ENCODE measurements at regions not wholly inside any gene's neighbourhood (a gene's known extent, or its start where the extent isn't known, plus 50 kb on each side); places are given as distances from the start of the nearest gene placed in this dataset.
"Not testable (repeated sequence)": the region's sequence is repeated elsewhere in the genome, so short reads cannot be mapped to it uniquely, and the experiment has no call there.

GRCh38 chrY:7781501-7781900 lies 869.9 kb upstream of the AMELY start:
- no peak overlapping the region for H3K27ac ChIP-seq
- no peaks in the 10 kb centered on the region for H3K27me3 ChIP-seq
- H3K4me1 ChIP-seq (ENCODE audit: low read depth): no peaks in the 10 kb centered on the region
- no peak for DNase-seq (ENCODE audit: low read depth in 1 of 2, low spot score in 1 of 2)
- no peaks in the 10 kb centered on the region for H3K9me3 ChIP-seq (ENCODE audit: low read depth)
- H3K4me3 ChIP-seq: no peak overlapping the region
- H3K36me3 ChIP-seq: no peaks in the 10 kb centered on the region
- no peak for TF ChIP-seq CTCF (IDR thresholded peaks at IDR 0.05; ENCODE audit: low read depth, low read length)

GRCh38 chrY:7775436-7775835 lies 863.9 kb upstream of the AMELY start:
- H3K4me3 ChIP-seq; H3K27ac ChIP-seq; H3K4me1 ChIP-seq (ENCODE audit: low read depth); DNase-seq (ENCODE audit: low read depth in 1 of 2, low spot score in 1 of 2); H3K9me3 ChIP-seq (ENCODE audit: low read depth); H3K27me3 ChIP-seq; H3K36me3 ChIP-seq: not testable (repeated sequence)

GRCh38 chrY:7771771-7772170 lies 860.2 kb upstream of the AMELY start:
- no peaks in the 10 kb centered on the region for H3K27me3 ChIP-seq
- TF ChIP-seq CTCF (IDR thresholded peaks at IDR 0.05; ENCODE audit: low read depth, low read length): no peak
- DNase-seq (ENCODE audit: low read depth in 1 of 2, low spot score in 1 of 2): no peak
- H3K4me3 ChIP-seq: no peak overlapping the region
- no peaks in the 10 kb centered on the region for H3K9me3 ChIP-seq (ENCODE audit: low read depth)
- H3K36me3 ChIP-seq: no peaks in the 10 kb centered on the region
- no peaks in the 10 kb centered on the region for H3K4me1 ChIP-seq (ENCODE audit: low read depth)
- H3K27ac ChIP-seq: no peak overlapping the region

- H3K4me1 ChIP-seq (ENCODE audit: low read depth): no peaks in the 10 kb centered on the region
- H3K9me3 ChIP-seq (ENCODE audit: low read depth): no peaks in the 10 kb centered on the region
- DNase-seq (ENCODE audit: low read depth in 1 of 2, low spot score in 1 of 2): peak in 1 of 2 donors; percentile 47
- H3K4me3 ChIP-seq: no peak overlapping the region
- H3K27ac ChIP-seq: no peak overlapping the region
- no peak for TF ChIP-seq CTCF (IDR thresholded peaks at IDR 0.05; ENCODE audit: low read depth, low read length)
- H3K27me3 ChIP-seq: no peaks in the 10 kb centered on the region
- H3K36me3 ChIP-seq: no peaks in the 10 kb centered on the region
Measured at GRCh38 chrY:7769790-7770375, 858.3 kb upstream of the AMELY start.

- Histone ChIP-seq H3K4me3 (no peak overlapping the region), H3K27ac (no peak overlapping the region), H3K9me3 (ENCODE audit: low read depth) (no peaks in the 10 kb centered on the region), H3K4me1 (ENCODE audit: low read depth) (no peaks in the 10 kb centered on the region), H3K36me3 (no peaks in the 10 kb centered on the region), H3K27me3 (no peaks in the 10 kb centered on the region)
- no peak for TF ChIP-seq CTCF (IDR thresholded peaks at IDR 0.05; ENCODE audit: low read depth, low read length)
- no peak for DNase-seq (ENCODE audit: low read depth in 1 of 2, low spot score in 1 of 2)
Measured at GRCh38 chrY:7768901-7769300, 857.3 kb upstream of the AMELY start.

GRCh38 chrY:7753711-7754110 lies 842.2 kb upstream of the AMELY start:
- Histone ChIP-seq H3K4me3 (no peak overlapping the region), H3K36me3 (no peaks in the 10 kb centered on the region), H3K9me3 (ENCODE audit: low read depth) (no peaks in the 10 kb centered on the region), H3K27me3 (no peaks in the 10 kb centered on the region), H3K4me1 (ENCODE audit: low read depth) (no peaks in the 10 kb centered on the region), H3K27ac (no peak overlapping the region)
- TF ChIP-seq CTCF (IDR thresholded peaks at IDR 0.05; ENCODE audit: low read depth, low read length): no peak
- DNase-seq (ENCODE audit: low read depth in 1 of 2, low spot score in 1 of 2): no peak

Data from cardiac muscle cell (in vitro differentiated cells and primary cell).